ENCODE measurements at regions not wholly inside any gene's neighbourhood (a gene's known extent, or its start where the extent isn't known, plus 50 kb on each side); places are given as distances from the start of the nearest gene placed in this dataset.
A peak's percentile ranks its signal among the peaks of the same experiment; 100 is the strongest.

DNA sequence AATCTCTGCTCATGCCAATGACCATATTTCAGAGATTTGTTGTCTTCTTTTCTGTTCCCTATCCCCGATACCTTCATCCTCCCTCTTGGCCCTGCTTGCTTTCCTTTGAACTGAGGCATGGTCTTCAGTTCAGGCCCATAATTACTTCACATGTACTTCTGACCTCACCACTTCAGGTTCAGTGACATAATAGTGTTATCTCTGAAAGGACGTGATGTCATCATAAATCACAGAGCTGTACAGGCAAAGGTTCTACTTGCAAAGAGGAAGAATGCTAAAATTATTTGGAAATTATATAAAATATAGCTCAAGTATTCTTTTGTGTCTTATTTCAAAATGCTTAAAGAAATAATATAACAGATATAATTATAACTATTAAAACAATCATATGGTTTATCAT is 230.3 kb upstream of the ESRRG start:
- DNase-seq: no peak

GRCh38 chr1:216952864-216953263 is 229.6 kb upstream of the ESRRG start:
- no peak for DNase-seq

GRCh38 chr1:216945538-216946080 is 222.4 kb upstream of the ESRRG start:
- DNase-seq: peak; percentile 32

GRCh38 chr1:216944864-216945510 is 221.8 kb upstream of the ESRRG start:
- no peak for DNase-seq

GRCh38 chr1:216937491-216937890 is 214.3 kb upstream of the ESRRG start:
- DNase-seq: no peak

- DNase-seq: no peak
Observed at GRCh38 chr1:216936779-216937178, 213.6 kb upstream of the ESRRG start.

- no peak for DNase-seq
Observed at GRCh38 chr1:216935901-216936300, 212.7 kb upstream of the ESRRG start.

GRCh38 chr1:216932424-216932823 is 209.2 kb upstream of the ESRRG start:
- DNase-seq: no peak

DNA sequence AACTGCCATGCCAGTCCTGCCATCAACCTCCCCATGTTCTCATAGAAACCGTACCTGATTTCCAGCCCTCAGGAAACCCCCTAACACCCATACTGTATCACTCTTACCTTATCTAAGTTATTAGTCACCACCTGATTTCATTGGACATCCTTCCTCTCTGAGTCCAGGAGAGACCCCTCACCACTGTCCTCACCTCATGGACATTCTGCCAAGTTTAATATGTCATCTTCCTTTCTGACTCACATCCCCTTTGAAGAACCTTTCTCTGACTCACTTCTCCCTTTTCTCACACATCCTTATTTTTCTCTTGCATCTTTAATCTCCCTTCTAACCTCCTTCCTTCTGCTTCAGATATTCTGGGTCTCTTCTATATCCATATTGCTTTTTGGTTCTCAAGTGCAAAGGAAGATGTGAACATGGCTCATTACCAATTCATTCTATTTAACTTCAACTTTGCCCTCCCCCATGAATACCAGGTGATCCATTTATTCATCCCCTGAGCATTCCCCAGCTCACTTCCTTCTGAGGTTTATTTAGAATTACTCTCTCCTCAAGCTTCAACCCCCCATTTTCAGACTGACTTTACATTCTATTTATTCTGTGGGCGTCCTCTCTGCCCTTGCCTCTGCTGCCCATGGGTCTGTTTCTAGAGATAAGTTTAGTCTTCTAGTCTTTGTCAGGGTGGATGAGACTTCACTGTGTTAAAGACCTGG is 206.8 kb upstream of the ESRRG start:
- no peak for DNase-seq

GRCh38 chr1:216927633-216928032 is 204.4 kb upstream of the ESRRG start:
- DNase-seq: no peak

GRCh38 chr1:216926720-216927510 is 203.7 kb upstream of the ESRRG start:
- DNase-seq: peak; percentile 22

- no peak for DNase-seq
Observed at GRCh38 chr1:216925962-216926625, 202.9 kb upstream of the ESRRG start.

DNA sequence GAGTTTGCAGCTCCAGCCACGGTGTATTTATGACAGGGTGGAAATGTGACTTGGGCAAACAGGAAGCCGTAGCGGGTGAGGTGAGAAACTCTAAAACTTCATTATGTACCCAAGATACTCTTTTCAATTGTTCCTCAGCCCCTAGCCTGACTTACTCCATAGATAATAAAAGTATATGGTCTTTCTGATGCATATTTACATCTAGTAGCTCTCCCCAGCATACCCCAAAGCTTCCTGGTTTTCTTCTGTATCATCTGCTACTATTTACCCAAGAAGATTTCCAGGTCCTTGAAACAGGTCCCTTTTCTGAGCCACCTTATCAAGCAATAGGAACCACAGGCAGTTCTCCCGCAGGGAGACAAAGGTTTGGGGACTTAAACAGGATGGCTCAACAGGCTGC is 201.5 kb upstream of the ESRRG start:
- DNase-seq: no peak

DNA sequence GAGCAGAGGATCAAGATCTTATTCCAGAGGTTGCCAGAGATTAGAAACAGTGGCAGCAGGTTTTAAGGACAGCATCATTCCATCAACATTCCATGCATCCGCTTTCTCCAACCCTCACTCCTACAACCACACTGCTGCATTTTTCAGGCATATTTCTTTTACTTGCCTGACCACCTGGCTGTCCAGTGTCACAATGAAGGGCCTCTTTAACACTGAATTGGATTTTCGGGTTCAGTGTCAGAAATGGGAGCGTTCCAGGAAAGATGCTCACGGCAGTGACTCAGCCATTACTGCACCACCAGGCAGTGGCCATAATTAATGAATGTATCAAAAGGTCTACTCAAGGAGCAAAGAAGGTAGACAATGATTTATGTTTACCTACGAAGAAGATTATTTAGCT is 200.4 kb upstream of the ESRRG start:
- no peak for DNase-seq

GRCh38 chr1:216922406-216922805 is 199.2 kb upstream of the ESRRG start:
- DNase-seq: no peak

- no peak for DNase-seq
Observed at GRCh38 chr1:216921866-216922265, 198.6 kb upstream of the ESRRG start.

DNA sequence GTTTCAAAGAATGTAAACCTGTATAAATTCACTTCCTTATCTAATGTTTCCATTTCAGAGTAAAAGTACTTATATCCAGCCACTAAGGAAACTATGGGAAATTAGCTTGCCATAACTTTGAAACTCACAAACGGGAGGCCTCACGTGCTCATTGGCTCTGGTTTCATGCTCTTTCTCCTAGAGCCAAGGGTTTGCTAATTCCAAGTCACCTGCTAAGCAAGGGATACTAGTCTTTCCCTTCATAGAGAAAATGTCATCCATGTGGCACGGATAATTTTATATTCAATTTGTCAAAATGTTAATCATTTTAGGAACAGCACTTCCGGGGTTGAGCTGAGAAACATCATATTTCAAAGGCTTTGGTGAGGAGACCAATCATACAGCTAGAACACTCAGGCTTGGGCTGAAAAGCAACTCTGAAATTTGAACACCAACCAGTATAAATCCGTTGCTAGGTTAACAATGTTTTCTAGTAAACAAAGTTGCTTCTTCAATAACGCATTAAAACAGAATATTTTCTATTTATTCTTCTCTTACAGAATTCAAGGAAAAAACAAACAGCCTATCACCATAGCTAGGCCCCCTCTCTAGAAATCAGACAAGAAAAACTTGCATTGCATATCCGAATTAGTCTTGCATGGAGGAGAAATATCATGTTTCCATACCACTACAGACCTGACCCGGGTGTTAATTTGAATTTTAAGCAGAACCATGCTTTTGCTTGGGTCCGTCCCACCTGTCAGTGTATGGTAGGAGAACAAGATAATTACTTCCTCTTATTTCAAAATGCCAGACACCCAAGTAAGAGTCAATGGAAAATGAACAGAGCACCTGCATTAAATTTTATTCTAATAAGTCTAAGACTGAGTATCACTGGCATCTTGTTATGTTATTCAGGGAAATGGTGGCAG is 196.1 kb upstream of the ESRRG start:
- no peak for DNase-seq

GRCh38 chr1:216916890-216917438 is 193.7 kb upstream of the ESRRG start:
- DNase-seq: no peak

DNA sequence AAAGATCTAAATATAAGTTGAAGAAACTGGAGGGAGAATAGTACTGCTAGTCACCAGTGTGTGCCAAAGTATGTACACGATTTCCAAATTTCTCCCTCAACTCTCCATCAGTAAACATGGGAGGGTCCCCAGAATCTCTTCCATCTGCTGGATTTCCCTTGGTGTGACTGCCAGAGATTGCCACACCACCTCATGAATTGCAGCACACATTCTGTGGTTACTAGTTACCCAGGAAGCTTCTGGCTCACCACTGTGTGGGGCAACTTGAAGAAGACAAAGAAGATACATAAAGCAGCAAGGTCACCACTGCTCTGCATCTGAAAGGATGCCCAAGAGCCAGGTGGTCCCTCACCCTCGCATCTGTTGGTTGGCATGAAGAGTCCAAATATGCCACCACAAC is 191.7 kb upstream of the ESRRG start:
- no peak for DNase-seq

DNA sequence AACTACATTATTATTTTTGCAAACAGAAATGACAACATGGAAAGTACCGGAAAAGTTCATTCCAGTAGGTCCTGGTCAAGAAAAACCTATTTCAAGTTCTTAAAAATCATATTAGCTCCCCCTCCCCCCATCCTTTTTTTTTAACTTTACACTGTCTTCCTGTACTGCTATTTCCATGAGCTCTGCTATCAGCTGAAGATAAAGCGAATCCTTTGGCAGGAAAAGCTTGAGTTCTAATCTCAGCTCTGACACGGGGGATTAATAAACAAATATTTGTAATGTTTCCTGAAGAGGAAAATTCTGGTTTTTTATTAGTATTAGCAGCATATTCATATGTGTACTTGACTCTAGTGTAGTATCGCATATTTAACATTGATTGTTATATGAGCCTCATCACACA is 190.7 kb upstream of the ESRRG start:
- DNase-seq: no peak

- peak; percentile 56 for DNase-seq
Observed at GRCh38 chr1:216910081-216910840, 187.0 kb upstream of the ESRRG start.

Data from midbrain (tissue), 1 donor.